Right forelimb (tissue), 1 donor: ENCODE measurements at regions not wholly inside any gene's neighbourhood (a gene's known extent, or its start where the extent isn't known, plus 50 kb on each side); places are given as distances from the start of the nearest gene placed in this dataset.
A peak's percentile ranks its signal among the peaks of the same experiment; 100 is the strongest.
"Not testable (repeated sequence)": the region's sequence is repeated elsewhere in the genome, so short reads cannot be mapped to it uniquely, and the experiment has no call there.

Experiments used
- DNase-seq: peaks from one replicate; pipeline ENCODE4 v3.0.0-alpha.2; 2018

DNA sequence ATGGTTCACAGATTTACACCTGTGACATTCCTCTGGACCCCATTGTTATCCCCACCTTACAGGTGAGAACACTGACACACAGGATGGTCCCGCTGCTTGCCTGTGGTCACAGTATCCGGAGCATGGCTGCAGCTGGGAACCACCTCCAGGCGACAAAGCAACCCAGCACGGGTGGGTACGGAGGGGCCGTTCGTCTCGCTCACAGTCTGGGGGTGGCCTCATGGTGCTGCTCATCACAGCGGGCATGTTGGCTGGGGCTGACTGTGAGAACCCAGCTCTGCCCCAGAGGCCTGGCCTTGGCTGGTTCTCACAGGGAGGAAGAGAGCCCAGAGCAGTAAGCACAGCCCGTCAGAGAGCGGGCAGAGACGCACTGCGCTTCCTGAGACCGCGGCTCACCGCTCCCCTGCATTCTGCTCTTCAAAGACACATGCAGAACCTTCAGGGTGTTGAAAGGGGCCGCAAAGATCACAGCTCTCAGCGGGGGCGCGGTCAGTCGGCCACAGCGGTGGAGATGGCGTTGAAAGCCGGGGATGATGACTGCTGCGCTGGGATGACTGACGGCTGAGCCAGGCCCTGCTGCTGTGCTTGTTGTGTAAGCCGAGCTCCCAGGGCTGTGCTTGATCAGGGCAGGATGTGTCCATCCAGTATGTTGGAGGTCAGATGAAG, 423.0 kb downstream of the BRD1 start:
- no peak for DNase-seq

DNA sequence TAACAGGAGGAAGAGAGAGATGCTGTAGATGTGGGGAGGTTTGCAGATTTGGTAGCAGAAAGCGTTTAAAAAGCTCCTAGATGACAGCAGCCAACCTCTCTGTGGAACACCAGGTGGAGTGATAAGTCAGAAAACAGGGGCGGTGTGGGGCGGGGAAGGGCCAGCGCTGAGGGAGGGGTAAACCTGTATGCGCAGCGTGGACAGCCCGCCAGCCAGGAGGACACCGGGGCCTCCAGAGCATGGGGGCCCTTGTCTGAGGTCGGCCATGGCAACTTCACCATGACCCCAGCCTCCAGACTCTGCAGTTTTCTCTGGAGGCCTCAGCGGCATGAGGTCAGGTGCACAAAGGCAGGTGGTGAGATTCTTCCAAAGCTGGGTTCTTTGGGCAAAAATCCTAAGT, 423.7 kb downstream of the BRD1 start:
- DNase-seq, result no peak

DNA sequence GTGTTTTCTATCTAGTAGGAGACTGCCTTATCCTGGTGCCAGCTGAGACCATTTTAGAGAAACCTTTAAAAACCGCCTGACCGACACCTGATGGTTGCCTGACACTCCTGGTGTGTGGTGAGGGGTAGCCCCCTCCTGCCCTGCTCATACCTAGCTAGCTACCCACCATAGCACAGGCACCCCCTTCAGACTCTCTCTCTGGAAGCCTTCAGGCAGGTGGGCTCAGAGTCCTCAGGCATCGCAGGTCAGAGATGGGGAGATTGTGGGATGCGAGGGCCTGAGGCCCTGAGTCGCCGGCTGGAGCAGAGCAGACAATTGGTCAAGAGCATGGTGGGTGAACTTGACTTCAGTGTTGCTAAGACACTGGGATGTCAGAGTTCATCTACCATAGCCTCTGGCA, 424.6 kb downstream of the BRD1 start:
- no peak for DNase-seq

DNA sequence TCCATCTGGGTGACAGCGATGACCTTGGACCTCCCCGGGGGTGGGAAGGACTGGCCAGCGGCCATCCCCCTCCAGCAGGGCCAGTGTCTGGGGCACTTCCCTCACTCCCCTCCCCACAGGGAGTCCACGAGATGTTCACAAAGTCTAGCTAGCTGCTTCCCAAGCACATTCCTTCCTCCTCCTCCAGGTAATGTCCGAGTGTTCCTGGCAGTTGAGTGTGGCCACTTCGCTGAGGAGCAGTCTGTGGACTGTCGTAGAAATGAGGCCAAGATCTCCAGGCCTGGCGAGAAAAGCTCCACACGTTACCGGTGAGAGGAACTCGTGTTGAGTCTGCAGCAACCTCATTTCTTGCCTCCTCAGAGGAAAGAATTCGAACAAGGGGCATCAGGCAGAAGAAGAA, 425.5 kb downstream of the BRD1 start:
- no peak for DNase-seq

DNA sequence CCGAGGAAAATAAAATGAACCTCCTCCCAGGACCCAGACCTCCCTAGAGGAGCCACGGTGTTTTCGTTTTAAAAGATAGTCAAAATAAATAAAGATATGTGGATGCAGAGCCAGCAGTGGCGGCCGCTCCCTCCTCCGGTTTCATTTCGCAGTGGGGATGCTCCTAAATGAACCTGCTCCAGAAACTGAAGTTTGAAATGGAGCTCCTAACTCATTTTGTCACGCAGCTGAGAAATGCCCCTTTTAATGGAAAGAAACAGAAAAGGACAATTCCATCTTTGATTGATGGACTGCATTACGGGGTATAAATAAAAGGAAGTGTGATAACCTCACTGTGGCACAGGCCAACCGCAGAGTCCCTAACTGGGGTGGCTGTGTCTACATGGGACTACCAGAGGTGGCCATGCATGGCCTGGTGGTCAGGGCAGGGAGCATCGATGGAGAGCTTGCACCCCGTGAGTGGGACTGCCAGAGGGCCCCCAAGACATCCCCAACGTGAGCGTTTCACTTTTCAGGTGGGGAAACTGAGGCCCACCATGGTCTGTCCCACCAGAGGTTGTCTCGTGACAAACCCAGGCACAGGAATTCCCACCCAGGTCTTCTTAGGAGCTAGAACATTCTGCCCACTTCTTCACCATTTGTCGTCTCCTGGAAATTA, 426.6 kb downstream of the BRD1 start:
- no peak for DNase-seq

DNA sequence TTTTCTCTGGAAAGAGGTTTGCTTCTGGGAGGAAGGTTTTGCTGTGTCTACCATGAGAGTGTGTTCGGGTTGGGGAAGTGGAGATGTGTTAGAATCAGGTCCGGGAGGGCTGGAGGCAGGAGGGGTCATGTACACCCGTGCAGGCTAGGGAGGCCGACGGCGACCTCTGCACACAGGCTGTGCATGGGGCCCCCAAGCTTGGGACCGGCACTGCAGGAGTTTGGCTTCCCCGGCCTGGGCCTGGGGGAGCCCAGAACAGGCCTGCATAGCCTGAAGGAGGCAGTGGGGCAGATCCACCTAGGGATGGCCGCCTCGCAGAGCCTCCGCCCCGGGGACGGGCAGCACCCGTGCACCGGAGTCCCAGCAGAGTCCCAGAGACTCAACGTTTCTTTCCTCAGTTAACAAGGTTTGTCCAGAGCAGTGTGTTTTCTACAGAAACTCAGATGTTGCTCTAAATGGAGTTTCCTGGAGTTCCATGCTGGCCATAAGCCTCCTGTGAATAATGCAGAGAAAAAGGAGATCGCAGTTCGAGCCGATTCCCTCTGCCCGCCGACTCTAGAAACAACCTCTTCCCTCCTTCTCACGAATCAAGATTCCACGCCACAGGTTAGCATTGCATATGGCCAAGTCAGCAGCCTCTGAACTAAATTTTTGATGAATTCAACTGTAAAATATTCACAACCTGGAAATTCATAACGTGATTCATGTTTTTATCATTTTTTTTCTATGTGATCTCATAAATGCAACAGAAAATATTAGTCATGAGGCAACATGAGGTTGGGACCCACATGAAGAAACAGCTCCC, 427.3 kb downstream of the BRD1 start:
- no peak for DNase-seq

DNA sequence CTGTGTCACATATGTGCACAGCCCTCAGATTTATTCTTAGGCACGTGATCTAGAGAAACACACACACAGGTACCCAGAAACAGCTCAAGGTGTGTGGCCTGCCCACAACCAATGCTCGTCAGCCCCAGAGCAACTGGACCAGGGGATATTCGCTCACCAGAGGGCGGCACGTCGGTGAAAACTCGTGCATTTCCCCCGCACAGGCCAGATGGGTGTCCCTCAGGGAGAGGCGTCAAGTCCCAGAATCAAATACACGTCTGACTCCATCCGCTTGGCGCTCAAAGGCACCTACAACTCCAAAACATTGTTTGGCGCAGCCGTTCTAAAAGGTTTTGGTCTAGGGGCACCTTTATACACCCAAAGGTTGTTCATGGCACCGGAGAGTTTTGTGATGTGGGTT, 429.0 kb downstream of the BRD1 start:
- no peak for DNase-seq

DNA sequence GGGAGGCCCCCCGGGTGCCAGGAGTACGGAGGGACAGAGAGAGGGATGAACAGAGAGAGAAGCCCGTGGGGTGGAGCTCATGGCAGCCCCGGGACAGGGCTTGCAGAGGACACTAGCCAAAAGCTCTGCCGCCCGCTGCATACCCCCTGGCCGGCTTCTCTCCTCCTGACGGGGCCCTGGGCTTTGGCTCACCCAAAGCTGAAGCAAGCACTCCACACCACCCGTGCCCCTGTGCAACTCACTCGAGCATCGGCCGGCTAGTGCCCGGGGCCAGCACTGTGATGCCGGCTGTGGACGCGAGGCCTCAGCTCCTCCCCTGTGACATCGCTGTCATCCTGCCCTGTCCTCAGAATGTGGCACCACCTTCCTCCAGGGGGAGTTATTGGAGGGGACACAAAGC, 429.6 kb downstream of the BRD1 start:
- no peak for DNase-seq

DNA sequence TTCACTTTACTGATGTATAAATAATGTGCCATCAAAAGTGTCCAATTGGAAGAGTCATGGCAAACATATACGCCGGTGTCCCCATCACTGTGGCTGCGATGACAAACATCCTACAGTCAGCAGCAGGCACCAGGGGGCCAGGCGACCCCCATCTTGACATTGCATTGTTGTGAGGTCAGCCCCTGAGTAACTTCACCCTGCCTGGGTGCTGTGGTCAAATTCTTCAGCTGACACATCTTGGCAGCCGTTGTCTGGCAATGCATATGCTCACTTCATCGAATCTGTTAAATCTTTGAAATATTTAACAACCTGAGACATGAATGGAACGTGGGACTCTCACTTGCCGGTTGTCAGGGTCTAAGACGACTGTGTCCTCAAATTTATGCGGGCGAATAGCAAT, 430.9 kb downstream of the BRD1 start:
- no peak for DNase-seq

DNA sequence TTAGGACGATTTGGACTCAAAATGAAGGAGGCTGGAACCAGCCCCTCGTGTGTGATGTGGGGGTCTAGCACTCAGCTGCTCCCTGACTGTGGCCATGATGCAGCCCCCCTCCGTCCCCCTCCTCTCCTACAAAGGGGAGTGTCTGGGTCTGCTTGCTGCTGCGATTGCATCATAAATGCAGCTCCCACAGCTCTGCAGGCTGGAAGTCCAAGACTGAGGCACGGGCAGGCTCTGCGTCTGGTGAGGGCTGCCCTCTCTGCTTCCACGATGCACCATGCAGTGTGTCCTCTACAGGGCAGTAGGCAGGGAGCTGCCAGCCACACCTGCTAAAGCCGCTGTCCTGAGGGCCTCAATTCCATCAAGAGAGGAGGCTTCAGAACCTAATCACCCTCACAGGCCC, 432.1 kb downstream of the BRD1 start:
- no peak for DNase-seq

DNA sequence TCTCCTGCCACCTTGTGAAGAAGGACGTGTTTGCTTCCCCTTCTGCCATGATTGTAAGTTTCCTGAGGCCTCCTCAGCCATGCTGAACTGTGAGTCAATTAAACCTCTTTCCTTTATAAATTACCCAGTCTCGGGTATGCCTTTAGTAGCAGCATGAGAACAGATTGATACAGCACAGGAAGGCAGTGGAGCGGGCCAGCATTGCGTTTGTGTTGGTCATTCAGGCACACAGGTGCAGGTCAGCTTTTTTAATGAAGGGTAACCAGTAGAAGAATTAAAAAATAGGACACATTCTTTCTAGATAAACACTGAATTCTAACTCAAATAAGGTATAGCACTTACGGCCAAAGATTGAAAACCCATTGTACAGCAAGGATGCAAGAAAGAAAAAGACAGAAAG, 432.6 kb downstream of the BRD1 start:
- DNase-seq, result not testable (repeated sequence)

DNA sequence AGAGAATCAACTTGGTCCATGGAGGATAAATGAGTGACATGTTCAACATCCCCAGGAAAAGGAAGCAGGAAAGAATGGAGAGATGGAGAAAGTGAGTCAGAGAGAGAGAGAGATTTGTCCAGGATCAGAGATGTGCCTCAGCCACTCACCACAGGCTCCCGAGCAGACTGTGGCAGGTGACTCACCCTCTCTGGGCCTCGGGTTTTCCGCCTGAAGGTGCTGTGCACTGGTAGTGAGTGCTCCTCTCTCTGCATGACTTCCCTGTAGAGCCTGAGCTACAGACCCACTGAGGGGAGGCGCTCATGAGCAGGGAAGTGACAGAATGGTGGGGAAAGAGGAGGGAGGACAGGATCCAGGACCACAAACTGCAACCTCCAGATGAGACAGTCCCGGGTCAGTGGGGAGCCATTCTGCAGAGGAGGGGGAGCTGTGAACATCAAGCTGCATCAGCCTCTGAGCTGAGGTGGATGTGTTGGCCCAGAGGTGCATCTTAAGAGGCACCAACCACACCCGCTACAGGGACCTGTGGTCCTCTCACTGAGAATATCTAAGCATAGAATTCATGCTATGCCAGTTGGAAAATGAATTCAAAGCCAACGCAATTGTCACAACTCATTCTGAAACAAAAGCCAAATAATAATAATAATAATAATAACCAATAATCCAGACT, 433.4 kb downstream of the BRD1 start:
- DNase-seq, result no peak

DNA sequence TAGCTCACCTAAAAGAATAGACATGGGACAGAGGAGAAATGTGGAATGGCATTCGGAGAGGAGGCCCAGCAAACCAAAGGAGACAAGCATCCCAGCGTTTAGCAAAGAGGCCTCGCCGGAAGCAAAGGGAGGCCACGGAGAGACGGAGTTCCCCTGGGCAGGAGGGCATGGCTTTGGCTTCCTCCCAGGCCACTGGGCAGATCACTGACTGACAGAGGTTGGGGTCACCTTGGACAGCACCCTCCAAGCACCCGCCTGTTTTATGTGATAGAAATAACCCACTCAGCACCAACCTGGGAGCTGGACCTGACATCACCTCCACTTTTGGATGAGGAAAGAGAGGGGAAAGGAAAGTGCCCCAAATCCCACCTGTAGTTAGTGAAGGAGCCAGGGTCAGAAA, 434.1 kb downstream of the BRD1 start:
- DNase-seq, result no peak

DNA sequence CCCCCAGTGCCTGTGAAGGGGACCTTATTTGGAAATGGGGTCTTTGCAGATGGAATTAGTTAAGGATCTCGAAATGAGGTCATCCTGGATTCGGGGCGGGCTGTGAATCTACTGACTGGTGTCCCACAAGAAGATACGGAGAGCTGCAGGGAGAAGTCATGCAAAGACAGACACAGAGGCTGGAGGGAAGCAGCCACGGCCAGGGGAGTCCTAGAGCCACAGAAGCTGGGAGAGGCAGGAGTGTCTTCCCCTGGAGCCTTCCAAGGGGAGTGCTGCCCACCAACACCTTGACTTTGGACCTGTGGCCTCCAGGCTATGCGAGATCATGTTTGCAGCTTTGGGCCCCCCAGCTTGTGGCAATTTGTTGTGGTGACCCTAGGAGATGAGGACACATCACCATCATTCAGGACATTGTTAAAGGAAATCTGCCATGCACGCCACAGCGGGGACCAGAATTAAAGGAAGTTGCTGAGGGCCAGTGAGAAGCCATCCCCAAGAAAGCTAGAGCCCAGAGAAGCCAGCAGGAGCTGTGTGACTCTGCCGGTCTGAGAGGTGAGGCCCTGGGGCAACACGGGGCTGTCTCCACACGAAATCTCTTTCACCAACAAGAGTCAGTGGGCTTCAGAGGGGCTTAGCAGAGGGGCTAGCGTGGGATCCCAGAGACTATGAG, 434.7 kb downstream of the BRD1 start:
- no peak for DNase-seq

DNA sequence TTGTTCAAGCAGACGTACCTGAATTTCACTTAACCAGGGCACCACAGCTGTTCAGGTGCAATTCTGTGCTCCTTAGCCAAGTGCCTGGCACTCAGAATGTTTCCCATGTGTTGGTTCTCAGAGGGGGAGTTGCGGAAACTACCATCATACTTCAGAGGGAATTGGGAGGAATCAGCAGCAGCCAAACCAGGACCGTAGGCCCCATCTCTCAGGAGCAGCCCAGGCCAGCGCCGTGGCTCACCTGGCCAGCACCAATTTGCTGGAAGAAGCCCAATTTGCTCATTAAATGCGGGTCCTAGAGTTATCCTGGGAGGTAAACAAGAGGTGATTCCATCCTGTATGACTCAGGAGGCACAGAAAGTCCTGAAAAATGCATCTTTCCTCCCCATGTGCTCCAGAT, 435.4 kb downstream of the BRD1 start:
- no peak for DNase-seq

DNA sequence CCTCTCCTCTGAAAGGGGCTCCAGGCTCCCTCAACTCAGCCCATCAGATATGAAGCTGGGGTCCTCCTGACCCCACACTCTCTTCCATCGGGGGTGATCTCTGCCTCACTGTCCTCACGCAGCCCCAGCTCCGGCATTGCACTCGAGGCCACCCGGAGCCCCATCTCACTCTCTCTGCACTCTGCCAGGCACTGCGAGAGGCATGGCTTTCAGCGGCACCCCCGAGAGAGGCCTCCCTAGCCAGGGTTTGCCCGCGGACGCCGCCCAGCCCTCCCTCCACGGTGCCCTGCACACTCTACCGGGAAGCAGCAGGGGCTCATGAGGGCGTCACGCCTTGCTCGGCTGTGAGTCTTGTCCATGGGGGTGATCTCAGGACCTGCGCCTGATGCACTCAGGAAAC, 436.2 kb downstream of the BRD1 start:
- no peak for DNase-seq

DNA sequence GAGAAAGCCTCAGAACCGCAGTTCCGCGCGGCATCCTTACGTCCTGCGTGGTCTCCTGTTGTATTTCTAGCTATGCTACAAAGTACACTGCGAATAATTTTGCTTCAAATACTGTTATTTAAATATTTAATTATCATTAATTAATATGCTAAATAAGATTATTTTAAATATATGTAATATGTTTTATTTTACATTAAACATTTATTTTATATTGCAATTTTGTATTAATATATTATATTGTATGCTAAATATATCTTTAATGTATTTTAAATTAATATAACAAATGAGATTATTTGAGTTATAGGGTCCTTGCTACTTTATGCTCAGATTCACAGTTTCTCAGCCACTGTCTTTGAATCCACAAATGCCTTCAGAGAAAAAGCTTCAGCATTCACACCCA, 436.7 kb downstream of the BRD1 start:
- no peak for DNase-seq

DNA sequence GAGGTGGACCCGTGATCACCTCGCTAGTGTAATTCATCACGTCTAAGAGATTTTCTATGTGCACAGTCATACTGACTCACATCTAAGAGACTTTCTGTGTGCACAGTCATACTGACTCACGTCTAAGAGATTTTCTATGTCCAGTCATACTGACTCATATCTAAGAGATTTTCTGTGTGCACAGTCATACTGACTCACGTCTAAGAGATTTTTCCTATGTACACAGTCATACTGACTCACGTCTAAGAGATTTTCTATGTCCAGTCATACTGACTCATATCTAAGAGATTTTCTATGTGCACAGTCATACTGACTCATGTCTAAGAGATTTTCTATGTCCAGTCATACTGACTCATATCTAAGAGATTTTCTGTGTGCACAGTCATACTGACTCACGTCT, 443.8 kb downstream of the BRD1 start:
- not testable (repeated sequence) for DNase-seq

DNA sequence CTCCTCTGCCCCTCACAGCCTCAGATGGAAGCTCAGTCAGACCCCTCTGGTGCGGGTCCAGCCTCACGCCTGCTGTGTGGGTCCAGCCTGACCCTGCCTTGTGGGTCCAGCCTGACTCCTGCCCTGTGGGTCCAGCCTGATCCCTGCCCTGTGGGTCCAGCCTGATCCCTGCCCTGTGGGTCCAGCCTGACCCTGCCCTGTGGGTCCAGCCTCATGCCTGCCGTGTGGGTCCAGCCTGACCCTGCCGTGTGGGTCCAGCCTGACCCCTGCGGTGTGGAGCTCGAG, 445.3 kb downstream of the BRD1 start:
- no peak for DNase-seq

DNA sequence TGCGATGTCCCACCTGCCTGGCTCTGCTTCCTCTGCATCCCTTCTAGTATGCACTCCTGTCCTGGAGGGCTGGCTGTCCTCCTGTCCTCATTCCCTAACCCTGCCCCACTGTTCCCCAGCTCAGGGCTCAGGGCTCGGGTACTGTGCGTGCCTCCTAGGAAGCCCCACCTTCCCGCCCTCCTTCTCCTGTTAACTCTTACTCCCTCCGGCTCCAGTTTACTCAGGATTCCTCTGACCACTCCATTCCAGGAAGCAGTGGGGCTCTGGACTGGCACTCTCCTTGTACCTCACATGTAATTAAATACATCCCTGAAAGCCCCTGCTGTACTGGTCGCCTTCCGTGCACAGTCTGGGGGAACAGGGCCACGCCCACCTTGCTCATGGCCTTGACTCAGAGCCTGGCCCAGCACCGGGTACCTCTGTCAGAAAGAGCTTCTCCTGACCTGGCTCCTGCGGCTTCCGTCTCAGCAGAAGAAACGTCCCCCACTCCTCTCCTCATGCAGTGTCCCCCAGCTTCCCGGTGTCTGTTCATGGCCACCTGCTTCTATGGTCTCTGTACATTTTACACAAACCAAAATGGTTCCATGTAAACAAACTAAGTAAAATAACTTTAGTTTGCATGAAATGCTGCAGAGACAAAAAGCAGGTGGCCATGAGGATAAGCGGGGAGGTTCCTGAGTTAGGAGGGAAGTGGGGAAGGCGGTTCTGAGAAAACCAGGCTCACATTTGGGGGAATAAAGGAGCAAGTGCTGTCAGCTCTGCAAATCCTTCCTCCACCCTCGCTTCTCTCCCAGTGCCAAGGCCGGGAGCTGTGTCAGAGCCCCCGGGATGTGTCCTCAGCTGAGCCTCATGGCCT, 445.9 kb downstream of the BRD1 start:
- no peak for DNase-seq

DNA sequence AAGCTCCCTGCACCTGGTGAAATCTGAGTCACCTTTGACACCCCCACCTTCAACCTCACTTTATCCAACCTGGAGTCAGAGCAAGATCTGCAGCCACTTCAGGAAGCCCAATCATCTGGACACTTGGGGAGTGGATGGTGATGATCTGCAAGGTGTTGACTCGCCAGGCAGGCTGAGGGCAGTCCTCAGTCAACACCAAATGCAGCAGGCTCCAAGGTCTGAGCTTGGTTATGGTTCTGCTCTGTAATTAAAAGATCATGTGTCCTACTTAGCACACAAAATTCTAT, 446.9 kb downstream of the BRD1 start:
- DNase-seq, result no peak

DNA sequence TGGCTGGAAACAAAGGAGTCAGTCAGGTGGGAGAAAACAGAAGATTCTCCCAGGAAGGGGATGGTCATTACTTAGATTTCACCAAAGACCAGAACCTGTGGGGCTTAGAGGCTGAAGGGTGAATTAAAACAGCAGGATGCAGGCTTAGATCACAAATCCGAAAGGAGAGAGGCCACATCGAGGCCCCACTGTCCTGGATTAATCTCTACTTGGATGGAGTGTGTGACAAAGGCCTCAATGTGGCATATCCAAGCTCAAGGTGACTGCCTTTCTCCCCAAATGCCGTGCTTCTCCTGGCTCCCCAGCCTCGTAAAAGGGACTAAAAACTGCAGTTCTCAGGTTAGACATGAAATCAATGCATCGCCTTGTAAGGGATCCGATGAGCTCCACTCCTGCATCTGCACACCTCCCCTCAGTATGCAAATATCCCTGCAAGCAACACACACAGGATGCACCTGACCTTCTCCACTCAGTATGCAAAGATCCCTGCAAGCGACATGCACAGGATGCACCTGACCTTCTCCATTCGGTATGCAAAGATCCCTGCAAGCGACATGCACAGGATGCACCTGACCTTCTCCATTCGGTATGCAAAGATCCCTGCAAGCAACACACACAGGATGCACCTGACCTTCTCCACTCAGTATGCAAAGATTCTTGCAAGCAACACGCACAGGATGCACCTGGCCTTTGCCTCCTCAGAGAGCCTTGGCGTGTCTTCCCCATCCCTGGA, 447.4 kb downstream of the BRD1 start:
- DNase-seq, result peak; percentile 5
